CD14-positive monocyte (primary cell): ENCODE measurements at regions not wholly inside any gene's neighbourhood (a gene's known extent, or its start where the extent isn't known, plus 50 kb on each side); places are given as distances from the start of the nearest gene placed in this dataset.

Source experiments
- DNase-seq, 3 donors: peaks; one replicate each; pipeline ENCODE4 v3.0.0-alpha.2; 2011 to 2022
- H2AFZ ChIP-seq: 2 replicates; pipeline ENCODE4 v1.6.0; 2012; ENCODE audit warnings: mild to moderate bottlenecking, low read depth, low read length, inconsistent platforms; ENCODE audit not compliant: insufficient read depth, poor library complexity, severe bottlenecking
- H3K27ac ChIP-seq, 2 donors: 1 replicate in 1 of 2; 2 replicates in 1 of 2; pipeline ENCODE4 v1.5.1; 2012 to 2013; ENCODE audit warnings: low read length in 2 of 2, control low read depth in 1 of 2, inconsistent platforms in 1 of 2, low read depth in 1 of 2, mild to moderate bottlenecking in 1 of 2
- H3K27me3 ChIP-seq, 2 donors: one replicate each; pipeline versions ENCODE4 v1.6.0 to v1.6.1; 2011 to 2013; ENCODE audit warnings: low read length in 2 of 2; ENCODE audit not compliant: control insufficient read depth in 2 of 2, insufficient read depth in 2 of 2
- H3K36me3 ChIP-seq, 2 donors: replicated peaks in 1 of 2; 1 replicate in 1 of 2; 2 replicates in 1 of 2; pipeline versions ENCODE4 v1.5.1 to v1.6.1; 2012 to 2013; ENCODE audit warnings: low read length in 2 of 2, control low read depth in 1 of 2, inconsistent platforms in 1 of 2, mild to moderate bottlenecking in 1 of 2; ENCODE audit not compliant: insufficient read depth in 2 of 2, control insufficient read depth in 1 of 2
- H3K4me1 ChIP-seq, 2 donors: 1 replicate in 1 of 2; 2 replicates in 1 of 2; pipeline versions ENCODE4 v1.5.1 to v1.6.1; 2012 to 2013; ENCODE audit warnings: low read length in 2 of 2, control low read depth in 1 of 2, inconsistent platforms in 1 of 2, mild to moderate bottlenecking in 1 of 2, moderate library complexity in 1 of 2; ENCODE audit not compliant: insufficient read depth in 2 of 2, control insufficient read depth in 1 of 2
- H3K4me2 ChIP-seq: replicated peaks from 2 replicates; pipeline ENCODE3; 2012; ENCODE audit warnings: low read length, moderate library complexity, mild to moderate bottlenecking; ENCODE audit not compliant: poor library complexity, severe bottlenecking; ENCODE audit errors: extremely low read depth
- H3K4me3 ChIP-seq, 3 experiments: fragments of 200-600 bp in 1 of 3; sonication (generic) in 1 of 3; replicated peaks in 1 of 3; 1 replicate in 2 of 3; 2 replicates in 1 of 3; pipeline ENCODE4 v1.5.1; 2011 to 2013; ENCODE audit warnings: low read length in 3 of 3, mild to moderate bottlenecking in 3 of 3, control low read depth in 2 of 3, low read depth in 2 of 3, inconsistent platforms in 1 of 3, moderate library complexity in 1 of 3
- H3K79me2 ChIP-seq: 2 replicates; pipeline ENCODE4 v1.6.0; 2012; ENCODE audit warnings: mild to moderate bottlenecking, control low read depth, inconsistent platforms, low read length, moderate library complexity; ENCODE audit not compliant: insufficient read depth
- H3K9ac ChIP-seq: 2 replicates; pipeline ENCODE4 v1.6.0; 2017; ENCODE audit warnings: low read length, mild to moderate bottlenecking; ENCODE audit not compliant: insufficient read depth, poor library complexity, severe bottlenecking
- H3K9me3 ChIP-seq, 2 donors: replicated peaks in 1 of 2; 1 replicate in 1 of 2; 2 replicates in 1 of 2; pipeline versions ENCODE4 v1.5.1 to v1.6.1; 2012 to 2013; ENCODE audit warnings: low read length in 2 of 2, control low read depth in 1 of 2; ENCODE audit not compliant: control insufficient read depth in 1 of 2, insufficient read depth in 1 of 2
- H4K20me1 ChIP-seq: 2 replicates; pipeline ENCODE4 v1.6.0; 2012; ENCODE audit warnings: mild to moderate bottlenecking, low read length, control low read depth, moderate library complexity; ENCODE audit not compliant: insufficient read depth
- H3K27ac Mint-ChIP-seq, 7 donors: one replicate each; pipeline ENCODE4 v1.8.0; 2020; ENCODE audit warnings: mild to moderate bottlenecking in 7 of 7, mixed read lengths in 7 of 7, moderate library complexity in 6 of 7, inconsistent platforms in 2 of 7
- H3K27me3 Mint-ChIP-seq, 3 donors: one replicate each; pipeline ENCODE4 v1.8.0; 2021 to 2022; ENCODE audit warnings: low read depth in 3 of 3, mild to moderate bottlenecking in 3 of 3, mixed read lengths in 3 of 3, moderate library complexity in 3 of 3, inconsistent platforms in 1 of 3
- H3K36me3 Mint-ChIP-seq, 2 donors: one replicate each; pipeline ENCODE4 v1.8.0; 2020; ENCODE audit warnings: mixed read lengths in 2 of 2, inconsistent platforms in 1 of 2, mild to moderate bottlenecking in 1 of 2
- H3K4me1 Mint-ChIP-seq: one replicate; pipeline ENCODE4 v1.8.0; 2020; ENCODE audit warnings: mild to moderate bottlenecking, mixed read lengths
- H3K4me3 Mint-ChIP-seq, 2 donors: one replicate each; pipeline ENCODE4 v1.8.0; 2020; ENCODE audit warnings: mild to moderate bottlenecking in 2 of 2, mixed read lengths in 2 of 2, moderate library complexity in 1 of 2
- H3K9me3 Mint-ChIP-seq, 7 donors: one replicate each; pipeline ENCODE4 v1.8.0; 2020 to 2022; ENCODE audit warnings: mixed read lengths in 7 of 7, mild to moderate bottlenecking in 6 of 7, moderate library complexity in 6 of 7, inconsistent platforms in 2 of 7
- CTCF ChIP-seq: fragments of 200-600 bp; IDR thresholded peaks from one replicate; pipeline ENCODE4 v1.8.0; 2022; ENCODE audit warnings: antibody characterized with exemption, mild to moderate bottlenecking
- WGBS: methylation state at CpG from one replicate; pipeline ENCODE4 v1.1.5; 2013; ENCODE audit warnings: missing lambda C conversion rate; ENCODE audit not compliant: insufficient coverage; 5-methylcytosine and 5-hydroxymethylcytosine counted together
- intact Hi-C, 2 donors: fragments of 100-400 bp; cut with micrococcal nuclease; formaldehyde crosslinking; loops; one replicate each; pipeline versions ENCODE4 v1.15.0 to v1.15.1; 2023

DNA sequence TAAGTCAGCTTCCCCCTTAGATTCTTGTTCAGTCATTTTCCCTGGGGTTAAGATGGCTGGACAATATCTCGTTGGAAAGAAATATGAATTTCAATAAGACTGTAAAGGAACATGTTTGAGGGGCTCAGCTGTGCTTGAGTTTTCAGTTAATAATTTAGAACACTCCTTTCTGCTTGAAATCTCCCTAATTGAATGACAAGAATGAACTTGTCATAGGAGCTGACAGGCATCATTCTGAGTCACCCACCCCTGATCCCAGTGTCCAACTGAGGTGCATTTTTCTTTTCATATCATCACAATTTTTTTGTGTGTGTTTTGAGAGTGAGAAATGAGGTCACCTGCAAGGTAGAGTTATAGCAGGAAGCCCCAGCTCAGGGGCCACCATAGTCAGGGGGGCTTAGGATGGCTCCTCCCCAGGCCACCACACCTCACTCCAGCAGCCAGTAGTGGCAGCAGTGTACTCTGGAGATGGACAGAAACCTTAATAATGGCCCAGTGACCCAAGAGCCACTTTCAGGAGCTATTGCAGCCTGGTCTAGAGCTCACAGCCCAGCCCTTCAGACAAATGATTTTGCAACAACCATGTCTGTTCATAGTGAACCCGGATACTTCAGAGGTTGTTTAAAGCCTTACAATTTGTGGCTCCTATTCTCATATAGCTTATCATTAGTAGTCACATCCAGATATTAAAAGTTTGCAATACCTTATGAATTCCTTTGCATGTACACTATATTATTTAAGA, 174.5 kb downstream of the MAIP1 start:
- Histone ChIP-seq H3K27me3 (no peaks in the 10 kb centered on the region), H3K4me3 (no peak overlapping the region), H3K4me1 (no peaks in the 10 kb centered on the region), H3K4me2 (no peak overlapping the region), H3K9ac (no peak overlapping the region), H4K20me1 (no peaks in the 10 kb centered on the region), H3K79me2 (no peaks in the 10 kb centered on the region), H3K36me3 (no peaks in the 10 kb centered on the region), H3K9me3 (peaks cover 0 to 6% of the 10 kb centered on the region in 2 donors), H3K27ac (no peak overlapping the region), H2AFZ (no peak overlapping the region)
- WGBS, result 100% methylated on average over 1 of the region's 2 CpGs
- H3K4me3 Mint-ChIP-seq, result no peak overlapping the region
- peaks cover 0 to 10% (median 7%) of the 10 kb centered on the region in 7 donors for H3K9me3 Mint-ChIP-seq
- no peaks in the 10 kb centered on the region for H3K36me3 Mint-ChIP-seq
- H3K27me3 Mint-ChIP-seq, result peaks cover 1 to 3% (median 1%) of the 10 kb centered on the region in 3 donors
- H3K4me1 Mint-ChIP-seq, result peaks cover 6% of the 10 kb centered on the region
- intact Hi-C loops, result no loop called here
- TF ChIP-seq CTCF, result no peak
- no peak for DNase-seq
- H3K27ac Mint-ChIP-seq, result no peak overlapping the region

DNA sequence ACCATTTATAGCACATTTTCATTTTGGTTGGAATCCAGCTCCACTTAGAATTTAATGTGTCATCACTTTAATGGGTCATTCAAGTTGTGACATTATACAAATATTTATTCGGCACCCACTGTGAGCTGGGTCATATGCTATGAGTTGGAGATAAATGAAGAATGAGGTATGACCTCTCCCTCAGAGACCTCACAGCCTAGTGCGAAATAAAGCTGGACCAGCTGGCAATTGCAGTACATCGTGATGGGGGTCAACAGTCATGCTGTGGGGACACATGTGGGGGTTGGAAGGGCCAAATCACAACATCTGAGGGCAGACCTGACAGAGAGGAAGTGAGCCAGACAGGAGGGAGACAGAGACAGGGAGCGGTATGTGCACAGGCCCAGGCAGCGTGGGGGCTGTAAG, 175.4 kb downstream of the MAIP1 start:
- Histone ChIP-seq H3K9me3 (peaks cover 0 to 6% of the 10 kb centered on the region in 2 donors), H3K79me2 (no peaks in the 10 kb centered on the region), H3K36me3 (no peaks in the 10 kb centered on the region), H3K27me3 (no peaks in the 10 kb centered on the region), H3K4me2 (no peak overlapping the region), H4K20me1 (no peaks in the 10 kb centered on the region), H3K27ac (no peak overlapping the region), H3K4me3 (no peak overlapping the region), H3K9ac (no peak overlapping the region), H2AFZ (no peak overlapping the region), H3K4me1 (no peaks in the 10 kb centered on the region)
- intact Hi-C loops, result no loop called here
- Mint-ChIP-seq H3K4me3 (no peak overlapping the region), H3K36me3 (no peaks in the 10 kb centered on the region), H3K27me3 (peaks cover 1 to 3% (median 1%) of the 10 kb centered on the region in 3 donors), H3K27ac (no peak overlapping the region), H3K9me3 (peaks cover 3 to 14% (median 8%) of the 10 kb centered on the region in 7 donors), H3K4me1 (peaks cover 2% of the 10 kb centered on the region)
- DNase-seq, result no peak
- no peak for TF ChIP-seq CTCF
- no CpG with 5 or more reads among the region's 5 CpGs for WGBS
